Liver (tissue), 8 donors: ENCODE measurements at regions not wholly inside any gene's neighbourhood (a gene's known extent, or its start where the extent isn't known, plus 50 kb on each side); places are given as distances from the start of the nearest gene placed in this dataset.

Experiments
- DNase-seq: peaks from one replicate; pipeline ENCODE4 v3.0.0-alpha.2; 2017; ENCODE audit warnings: low spot score
- H3K27ac ChIP-seq, 2 donors: one replicate each; pipeline ENCODE4 v1.7.0; 2013; ENCODE audit warnings: inconsistent platforms in 2 of 2, low read length in 2 of 2, control low read depth in 1 of 2, low read depth in 1 of 2, mild to moderate bottlenecking in 1 of 2
- H3K27me3 ChIP-seq, 4 donors: one replicate each; pipeline versions ENCODE4 v1.6.1 to v1.7.0; 2013; ENCODE audit warnings: low read length in 3 of 4, inconsistent platforms in 1 of 4, mild to moderate bottlenecking in 1 of 4, moderate library complexity in 1 of 4; ENCODE audit not compliant: control insufficient read depth in 4 of 4, insufficient read depth in 4 of 4
- H3K36me3 ChIP-seq, 4 donors: one replicate each; pipeline versions ENCODE4 v1.6.1 to v1.7.0; 2013; ENCODE audit warnings: low read length in 3 of 4, mild to moderate bottlenecking in 3 of 4, low read depth in 1 of 4, moderate library complexity in 1 of 4; ENCODE audit not compliant: control insufficient read depth in 4 of 4, insufficient read depth in 3 of 4
- H3K4me1 ChIP-seq, 4 donors: one replicate each; pipeline versions ENCODE4 v1.6.1 to v1.7.0; 2013; ENCODE audit warnings: low read length in 3 of 4, mild to moderate bottlenecking in 3 of 4, moderate library complexity in 1 of 4; ENCODE audit not compliant: control insufficient read depth in 4 of 4, insufficient read depth in 4 of 4
- H3K4me3 ChIP-seq, 3 donors: one replicate each; pipeline versions ENCODE4 v1.6.1 to v1.7.0; 2013; ENCODE audit warnings: low read length in 3 of 3, control low read depth in 1 of 3, low read depth in 1 of 3, mild to moderate bottlenecking in 1 of 3
- H3K9ac ChIP-seq, 2 donors: one replicate each; pipeline ENCODE4 v1.7.0; 2013; ENCODE audit warnings: low read length in 2 of 2, mild to moderate bottlenecking in 2 of 2, moderate library complexity in 2 of 2, control low read depth in 1 of 2, low read depth in 1 of 2
- H3K9me3 ChIP-seq, 4 donors: one replicate each; pipeline versions ENCODE4 v1.6.1 to v1.7.0; 2013; ENCODE audit warnings: low read length in 3 of 4; ENCODE audit not compliant: control insufficient read depth in 4 of 4
- ATF3 ChIP-seq: IDR thresholded peaks from 2 replicates; pipeline ENCODE4 v1.6.1; 2016; ENCODE audit warnings: antibody characterized with exemption
- CTCF ChIP-seq: fragments of 150-350 bp; IDR thresholded peaks from 2 replicates; pipeline ENCODE4 v1.5.1; 2017; ENCODE audit warnings: improper control_type of control experiment, low read depth, low read length; ENCODE audit not compliant: missing input control
- EGR1 ChIP-seq, 2 donors: IDR thresholded peaks; 2 replicates each; pipeline ENCODE4 v1.6.1; 2016 to 2018; ENCODE audit warnings: antibody characterized with exemption in 2 of 2, low read depth in 2 of 2
- FOXA1 ChIP-seq: IDR thresholded peaks from 2 replicates; pipeline ENCODE4 v1.6.1; 2016; ENCODE audit warnings: antibody characterized with exemption
- FOXA2 ChIP-seq: IDR thresholded peaks from 2 replicates; pipeline ENCODE4 v1.6.1; 2016; ENCODE audit warnings: antibody characterized with exemption
- GABPA ChIP-seq, 2 donors: IDR thresholded peaks in 1 of 2; conservative IDR thresholded peaks in 1 of 2; 2 replicates each; pipeline ENCODE4 v1.6.1; 2016; ENCODE audit warnings: antibody characterized with exemption in 2 of 2, mild to moderate bottlenecking in 1 of 2, moderate library complexity in 1 of 2
- HNF4A ChIP-seq, 2 donors: conservative IDR thresholded peaks; 2 replicates each; pipeline ENCODE4 v1.6.1; 2016; ENCODE audit warnings: antibody characterized with exemption in 2 of 2, mild to moderate bottlenecking in 2 of 2
- HNF4G ChIP-seq: IDR thresholded peaks from 2 replicates; pipeline ENCODE4 v1.6.1; 2016; ENCODE audit warnings: antibody characterized with exemption
- JUND ChIP-seq, 2 donors: IDR thresholded peaks; 2 replicates each; pipeline ENCODE4 v1.6.1; 2016; ENCODE audit warnings: antibody characterized with exemption in 2 of 2
- MAX ChIP-seq: IDR thresholded peaks from 2 replicates; pipeline ENCODE4 v1.6.1; 2016; ENCODE audit warnings: antibody characterized with exemption
- NR2F2 ChIP-seq: IDR thresholded peaks from 2 replicates; pipeline ENCODE4 v1.6.1; 2016; ENCODE audit warnings: antibody characterized with exemption
- RAD21 ChIP-seq, 2 donors: IDR thresholded peaks; 2 replicates each; pipeline ENCODE4 v1.6.1; 2016; ENCODE audit warnings: antibody characterized with exemption in 2 of 2, mild to moderate bottlenecking in 2 of 2
- REST ChIP-seq: IDR thresholded peaks from 2 replicates; pipeline ENCODE4 v1.6.1; 2016; ENCODE audit warnings: antibody characterized with exemption, mild to moderate bottlenecking
- RXRA ChIP-seq, 2 donors: IDR thresholded peaks; 2 replicates each; pipeline ENCODE4 v1.6.1; 2017 to 2018; ENCODE audit warnings: antibody characterized with exemption in 2 of 2, mild to moderate bottlenecking in 1 of 2
- SP1 ChIP-seq: IDR thresholded peaks from 2 replicates; pipeline ENCODE4 v1.6.1; 2018; ENCODE audit warnings: antibody characterized with exemption, mild to moderate bottlenecking
- TAF1 ChIP-seq: conservative IDR thresholded peaks from 2 replicates; pipeline ENCODE4 v1.6.1; 2016; ENCODE audit warnings: antibody characterized with exemption, mild to moderate bottlenecking
- ZBTB33 ChIP-seq: IDR thresholded peaks from 2 replicates; pipeline ENCODE4 v1.6.1; 2016; ENCODE audit warnings: antibody characterized with exemption
- WGBS: extraction: QIAGEN DNeasy Blood & Tissue Kit; methylation state at CpG from one replicate; pipeline ENCODE4 v1.1.7; 2013; 5-methylcytosine and 5-hydroxymethylcytosine counted together
- donor health status: healthy.
- donor health status: healthy.
- donor health status: healthy.
- donor health status: healthy.
- donor health status: healthy.

GRCh38 chr16:54369861-54370260 is 83.3 kb upstream of the IRX3 start:
- no peak overlapping the region for H3K27ac ChIP-seq
- no peak overlapping the region for H3K9ac ChIP-seq
- no peak for DNase-seq
- peaks cover 0 to 4% (median 0%) of the 10 kb centered on the region in 4 donors for H3K27me3 ChIP-seq
- TF ChIP-seq CTCF (no peak), NR2F2 (no peak), ATF3 (no peak), RAD21 (IDR thresholded peaks at IDR 0.05) (no peak), EGR1 (IDR thresholded peaks at IDR 0.05; ENCODE audit: low read depth in 2 of 2) (no peak), FOXA2 (no peak), RXRA (IDR thresholded peaks at IDR 0.05) (no peak), HNF4G (no peak), FOXA1 (no peak), ZBTB33 (no peak), JUND (IDR thresholded peaks at IDR 0.05) (no peak)
- H3K36me3 ChIP-seq: no peaks in the 10 kb centered on the region
- H3K4me1 ChIP-seq: no peaks in the 10 kb centered on the region
- WGBS: 78% methylated on average over 8 of the region's 8 CpGs
- H3K4me3 ChIP-seq: no peak overlapping the region
- no peaks in the 10 kb centered on the region for H3K9me3 ChIP-seq

GRCh38 chr16:54366943-54367342 is 80.4 kb upstream of the IRX3 start:
- TF ChIP-seq RXRA (IDR thresholded peaks at IDR 0.05): no peak
- TF ChIP-seq FOXA1: no peak
- no peak for TF ChIP-seq ATF3
- TF ChIP-seq MAX: no peak
- no peak for TF ChIP-seq RAD21 (IDR thresholded peaks at IDR 0.05)
- no peak for TF ChIP-seq REST
- no peak for TF ChIP-seq TAF1
- TF ChIP-seq SP1: no peak
- no peak for TF ChIP-seq EGR1 (IDR thresholded peaks at IDR 0.05; ENCODE audit: low read depth in 2 of 2)
- TF ChIP-seq HNF4A (conservative IDR thresholded peaks at IDR 0.05): no peak
- TF ChIP-seq GABPA (IDR thresholded peaks at IDR 0.05 in 1 of 2, conservative IDR thresholded peaks at IDR 0.05 in 1 of 2): no peak
- Histone ChIP-seq H3K9ac (no peak overlapping the region), H3K27me3 (peaks cover 0 to 3% (median 0%) of the 10 kb centered on the region in 4 donors), H3K27ac (no peak overlapping the region), H3K4me1 (no peaks in the 10 kb centered on the region), H3K4me3 (no peak overlapping the region), H3K36me3 (no peaks in the 10 kb centered on the region), H3K9me3 (no peaks in the 10 kb centered on the region)
- no peak for DNase-seq
- 79% methylated on average over 2 of the region's 2 CpGs for WGBS
